SK-N-SH (cell line): ENCODE measurements at regions not wholly inside any gene's neighbourhood (a gene's known extent, or its start where the extent isn't known, plus 50 kb on each side); places are given as distances from the start of the nearest gene placed in this dataset.

Experiments
- CTCF ChIA-PET: fragments of 300-600, 350-600 bp; formaldehyde crosslinking; extraction: SDS; loops from one replicate; lab custom pipeline; 2021; lab: Yijun Ruan, JAX
- POLR2A ChIA-PET: fragments of 350-600 bp; sonication (Branson Sonifier 250); formaldehyde crosslinking; extraction: SDS; loops from one replicate; lab custom pipeline; 2020; ENCODE audit warnings: antibody characterized with exemption, inconsistent platforms; lab: Yijun Ruan, JAX
- DNase-seq: peaks from one replicate; pipeline ENCODE4 v3.0.0; 2012
- H2AFZ ChIP-seq: fragments of 200-600 bp; sonication (generic); 2 replicates; pipeline ENCODE4 v1.8.1; 2016; ENCODE audit warnings: antibody characterized with exemption, mild to moderate bottlenecking, low read depth
- H3F3A ChIP-seq: fragments of 200-600 bp; sonication (generic); replicated peaks from 2 replicates; pipeline ENCODE3; 2016; ENCODE audit warnings: antibody characterized with exemption, mild to moderate bottlenecking; ENCODE audit not compliant: insufficient read depth
- H3K27ac ChIP-seq, 2 experiments: fragments of 200-500 bp in 1 of 2; fragments of 200-600 bp in 1 of 2; sonication (Bioruptor generic) in 1 of 2; sonication (generic), shearing (Covaris generic) in 1 of 2; 2 replicates each; pipeline versions ENCODE4 v1.5.1 to v1.6.1; 2014 to 2016; ENCODE audit warnings: low read depth in 2 of 2, inconsistent platforms in 1 of 2, low read length in 1 of 2, mild to moderate bottlenecking in 1 of 2, mixed read lengths in 1 of 2
- H3K27me3 ChIP-seq: fragments of 200-600 bp; sonication (generic), shearing (Covaris generic); 2 replicates; pipeline ENCODE4 v1.6.1; 2016; ENCODE audit warnings: mixed run types; ENCODE audit not compliant: insufficient read depth
- H3K36me3 ChIP-seq, 2 experiments: fragments of 200-500 bp in 1 of 2; fragments of 200-600 bp in 1 of 2; sonication (Bioruptor generic) in 1 of 2; sonication (generic) in 1 of 2; replicated peaks in 1 of 2; 2 replicates each; pipeline versions ENCODE3 to v1.5.1; 2014 to 2016; ENCODE audit warnings: low read length in 1 of 2, mild to moderate bottlenecking in 1 of 2; ENCODE audit not compliant: insufficient read depth in 2 of 2, control insufficient read depth in 1 of 2
- H3K4me1 ChIP-seq, 2 experiments: fragments of 200-500 bp in 1 of 2; fragments of 200-600 bp in 1 of 2; sonication (Bioruptor generic) in 1 of 2; sonication (generic), shearing (Covaris generic) in 1 of 2; 2 replicates each; pipeline versions ENCODE4 v1.5.1 to v1.6.1; 2014 to 2016; ENCODE audit warnings: low read depth in 1 of 2, low read length in 1 of 2, mixed run types in 1 of 2; ENCODE audit not compliant: insufficient read depth in 2 of 2, control insufficient read depth in 1 of 2
- H3K4me2 ChIP-seq: fragments of 200-600 bp; sonication (generic), shearing (Covaris generic); 2 replicates; pipeline ENCODE4 v1.6.1; 2017; ENCODE audit warnings: mixed run types
- H3K4me3 ChIP-seq, 2 experiments: fragments of 200-500 bp in 1 of 2; fragments of 200-600 bp in 1 of 2; sonication (Bioruptor generic) in 1 of 2; sonication (generic), shearing (Covaris generic) in 1 of 2; 2 replicates each; pipeline versions ENCODE4 v1.5.1 to v1.8.1; 2014 to 2016; ENCODE audit warnings: low read depth in 2 of 2, inconsistent platforms in 1 of 2, low read length in 1 of 2, mild to moderate bottlenecking in 1 of 2, mixed read lengths in 1 of 2, moderate library complexity in 1 of 2
- H3K79me2 ChIP-seq: fragments of 200-600 bp; sonication (generic); 2 replicates; pipeline ENCODE4 v1.8.1; 2017; ENCODE audit warnings: mild to moderate bottlenecking; ENCODE audit not compliant: insufficient read depth
- H3K9ac ChIP-seq: fragments of 200-600 bp; sonication (generic); 2 replicates; pipeline ENCODE4 v1.6.1; 2017; ENCODE audit warnings: mixed run types
- H3K9me2 ChIP-seq: fragments of 200-600 bp; sonication (generic); 2 replicates; pipeline ENCODE4 v1.6.1; 2017; ENCODE audit warnings: mixed run types
- H3K9me3 ChIP-seq: fragments of 200-600 bp; sonication (generic); 2 replicates; pipeline ENCODE4 v1.6.1; 2017; ENCODE audit warnings: mixed run types, mild to moderate bottlenecking, moderate library complexity
- H4K20me1 ChIP-seq: fragments of 200-600 bp; sonication (generic); 2 replicates; pipeline ENCODE4 v1.6.1; 2017; ENCODE audit warnings: mild to moderate bottlenecking, mixed run types; ENCODE audit not compliant: insufficient read depth
- EP300 ChIP-seq, 2 experiments: IDR thresholded peaks; 2 replicates each; pipeline versions ENCODE4 v1.4.0 to v1.6.1; 2012; ENCODE audit warnings: borderline replicate concordance in 1 of 2, low read depth in 1 of 2, low read length in 1 of 2
- FOSL2 ChIP-seq: IDR thresholded peaks from 2 replicates; pipeline ENCODE4 v1.4.0; 2012; ENCODE audit warnings: low read depth, mild to moderate bottlenecking, moderate library complexity, borderline replicate concordance
- FOXJ3 ChIP-seq: sonication (generic); formaldehyde crosslinking; IDR thresholded peaks from 2 replicates; pipeline ENCODE4 v1.5.1; 2020; ENCODE audit warnings: mild to moderate bottlenecking, missing genetic modification reagents
- GATA2 ChIP-seq: sonication (generic); formaldehyde crosslinking; IDR thresholded peaks from 2 replicates; pipeline ENCODE4 v1.5.0; 2020; ENCODE audit warnings: mild to moderate bottlenecking, missing genetic modification reagents
- JUND ChIP-seq: IDR thresholded peaks from 2 replicates; pipeline ENCODE4 v1.4.0; 2012
- MEF2A ChIP-seq: IDR thresholded peaks from 2 replicates; pipeline ENCODE4 v1.4.0; 2012; ENCODE audit warnings: low read depth, borderline replicate concordance
- MXI1 ChIP-seq: IDR thresholded peaks from 2 replicates; pipeline ENCODE4 v1.6.1; 2012; ENCODE audit warnings: mild to moderate bottlenecking, low read depth, low read length, improper control_type of control experiment
- NFIC ChIP-seq: IDR thresholded peaks from 2 replicates; pipeline ENCODE4 v1.4.0; 2012; ENCODE audit warnings: borderline replicate concordance
- POLR2AphosphoS5 ChIP-seq: IDR thresholded peaks from 2 replicates; pipeline ENCODE4 v1.6.1; 2012; ENCODE audit warnings: low read depth, low read length
- RAD21 ChIP-seq: IDR thresholded peaks from 2 replicates; pipeline ENCODE4 v1.6.1; 2012; ENCODE audit warnings: mild to moderate bottlenecking, low read length
- RCOR1 ChIP-seq: fragments of 150-350 bp; IDR thresholded peaks from 2 replicates; pipeline ENCODE4 v1.6.1; 2017; ENCODE audit warnings: antibody characterized with exemption, low read length
- RXRA ChIP-seq: IDR thresholded peaks from 2 replicates; pipeline ENCODE4 v1.4.0; 2012; ENCODE audit warnings: low read depth, mild to moderate bottlenecking, borderline replicate concordance
- SIN3A ChIP-seq: IDR thresholded peaks from 2 replicates; pipeline ENCODE4 v1.6.1; 2012; ENCODE audit warnings: low read depth, mild to moderate bottlenecking, low read length, moderate library complexity, borderline replicate concordance
- TEAD4 ChIP-seq: IDR thresholded peaks from 2 replicates; pipeline ENCODE4 v1.4.0; 2012; ENCODE audit warnings: mild to moderate bottlenecking, borderline replicate concordance; ENCODE audit not compliant: insufficient read depth
- WGBS: methylation state at CpG from one replicate; pipeline ENCODE4 v1.1.6; 2017; ENCODE audit warnings: low lambda C conversion rate; 5-methylcytosine and 5-hydroxymethylcytosine counted together
- TF ChIP-seq, protein P1 (sequence below): fragments of 200-600 bp; sonication (generic); IDR thresholded peaks from 2 replicates; pipeline ENCODE4 v1.6.1; 2017; ENCODE audit warnings: antibody characterized with exemption, mild to moderate bottlenecking, moderate library complexity
- TF ChIP-seq, protein P2 (sequence below): IDR thresholded peaks from 2 replicates; pipeline ENCODE4 v1.4.0; 2012; ENCODE audit warnings: low read depth, borderline replicate concordance
- TF ChIP-seq, protein P3 (sequence below): fragments of 150-350 bp; IDR thresholded peaks from 2 replicates; pipeline ENCODE4 v1.6.1; 2017; ENCODE audit warnings: antibody characterized with exemption, low read length, low read depth, borderline replicate concordance
- TF ChIP-seq, protein P4 (sequence below): fragments of 150-350 bp; IDR thresholded peaks from 2 replicates; pipeline ENCODE4 v1.6.1; 2016; ENCODE audit warnings: mild to moderate bottlenecking, low read depth, low read length
- TF ChIP-seq, protein P5 (sequence below): IDR thresholded peaks from 2 replicates; pipeline ENCODE4 v1.6.1; 2012; ENCODE audit warnings: mild to moderate bottlenecking, low read depth, low read length, moderate library complexity
- TF ChIP-seq, protein P6 (sequence below): IDR thresholded peaks from 2 replicates; pipeline ENCODE4 v1.4.0; 2012; ENCODE audit warnings: low read depth

DNA sequence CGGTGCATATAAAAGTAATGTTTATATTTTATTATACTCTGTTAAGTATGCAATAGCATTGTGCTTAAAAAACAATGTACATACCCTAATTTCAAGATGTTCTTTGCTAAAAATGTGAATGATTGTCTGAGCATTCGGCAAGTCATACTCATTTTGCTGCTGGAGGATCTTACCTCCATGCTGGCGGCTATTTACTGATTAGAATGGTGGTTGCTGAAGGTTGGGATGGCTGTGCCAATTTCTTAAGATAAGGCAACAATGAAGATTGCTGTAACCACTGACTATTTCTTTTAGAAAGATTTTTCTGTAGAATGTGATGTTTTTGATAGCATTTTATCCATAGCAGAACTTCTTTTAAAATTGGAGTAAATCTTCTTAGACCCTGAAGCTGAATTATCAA, 932.7 kb downstream of the ZPLD1 start:
- no peak for TF ChIP-seq NFIC
- no peak for TF ChIP-seq FOXJ3 (CRISPR knock-in tag)
- TF ChIP-seq JUND: no peak
- TF ChIP-seq MEF2A: no peak
- TF ChIP-seq, all 33 proteins: peak for 0
- Histone ChIP-seq H3K4me1 (no peaks in the 10 kb centered on the region), H3F3A (no peaks in the 10 kb centered on the region), H3K4me2 (no peak overlapping the region), H3K27ac (no peak overlapping the region), H3K9ac (no peak overlapping the region), H3K9me2 (no peaks in the 10 kb centered on the region), H3K4me3 (no peak overlapping the region), H2AFZ (no peak overlapping the region), H3K9me3 (no peaks in the 10 kb centered on the region), H4K20me1 (no peaks in the 10 kb centered on the region), H3K36me3 (no peaks in the 10 kb centered on the region), H3K27me3 (no peaks in the 10 kb centered on the region), H3K79me2 (no peaks in the 10 kb centered on the region)
- no peak for DNase-seq
- ChIA-PET CTCF (no interaction called here), POLR2A (no interaction called here)
- WGBS: 55% methylated on average over 3 of the region's 3 CpGs

DNA sequence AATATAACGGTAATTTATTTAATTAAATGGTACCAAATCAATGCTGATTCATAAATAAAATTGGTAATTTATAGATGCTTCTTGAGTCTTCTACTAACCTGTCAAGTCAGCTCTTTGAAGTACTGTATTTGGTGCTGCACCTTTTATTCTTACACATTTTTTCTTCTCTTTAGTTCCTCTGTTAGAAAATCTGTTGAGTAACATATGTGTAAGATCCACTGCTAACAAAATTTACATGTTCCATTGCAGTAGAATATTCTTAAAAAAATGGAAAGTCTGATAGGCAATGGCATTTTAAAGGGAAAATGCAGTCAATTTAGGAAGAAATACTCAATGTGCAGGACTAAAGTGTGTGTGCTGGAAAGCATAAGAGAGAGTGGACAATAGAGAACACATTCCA, 936.6 kb downstream of the ZPLD1 start:
- Histone ChIP-seq H3K36me3 (no peaks in the 10 kb centered on the region), H3K9me3 (no peaks in the 10 kb centered on the region), H3K9me2 (no peaks in the 10 kb centered on the region), H3K4me1 (no peaks in the 10 kb centered on the region), H3K9ac (no peak overlapping the region), H3K27ac (no peak overlapping the region), H4K20me1 (no peaks in the 10 kb centered on the region), H2AFZ (no peak overlapping the region), H3F3A (no peaks in the 10 kb centered on the region), H3K4me2 (no peak overlapping the region), H3K79me2 (no peaks in the 10 kb centered on the region), H3K27me3 (no peaks in the 10 kb centered on the region)
- DNase-seq: no peak
- 79% methylated on average over 1 of the region's 1 CpG for WGBS
- TF ChIP-seq, protein P1, sequence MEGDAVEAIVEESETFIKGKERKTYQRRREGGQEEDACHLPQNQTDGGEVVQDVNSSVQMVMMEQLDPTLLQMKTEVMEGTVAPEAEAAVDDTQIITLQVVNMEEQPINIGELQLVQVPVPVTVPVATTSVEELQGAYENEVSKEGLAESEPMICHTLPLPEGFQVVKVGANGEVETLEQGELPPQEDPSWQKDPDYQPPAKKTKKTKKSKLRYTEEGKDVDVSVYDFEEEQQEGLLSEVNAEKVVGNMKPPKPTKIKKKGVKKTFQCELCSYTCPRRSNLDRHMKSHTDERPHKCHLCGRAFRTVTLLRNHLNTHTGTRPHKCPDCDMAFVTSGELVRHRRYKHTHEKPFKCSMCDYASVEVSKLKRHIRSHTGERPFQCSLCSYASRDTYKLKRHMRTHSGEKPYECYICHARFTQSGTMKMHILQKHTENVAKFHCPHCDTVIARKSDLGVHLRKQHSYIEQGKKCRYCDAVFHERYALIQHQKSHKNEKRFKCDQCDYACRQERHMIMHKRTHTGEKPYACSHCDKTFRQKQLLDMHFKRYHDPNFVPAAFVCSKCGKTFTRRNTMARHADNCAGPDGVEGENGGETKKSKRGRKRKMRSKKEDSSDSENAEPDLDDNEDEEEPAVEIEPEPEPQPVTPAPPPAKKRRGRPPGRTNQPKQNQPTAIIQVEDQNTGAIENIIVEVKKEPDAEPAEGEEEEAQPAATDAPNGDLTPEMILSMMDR: no peak
- TF ChIP-seq FOSL2: no peak
- TF ChIP-seq, protein P2, sequence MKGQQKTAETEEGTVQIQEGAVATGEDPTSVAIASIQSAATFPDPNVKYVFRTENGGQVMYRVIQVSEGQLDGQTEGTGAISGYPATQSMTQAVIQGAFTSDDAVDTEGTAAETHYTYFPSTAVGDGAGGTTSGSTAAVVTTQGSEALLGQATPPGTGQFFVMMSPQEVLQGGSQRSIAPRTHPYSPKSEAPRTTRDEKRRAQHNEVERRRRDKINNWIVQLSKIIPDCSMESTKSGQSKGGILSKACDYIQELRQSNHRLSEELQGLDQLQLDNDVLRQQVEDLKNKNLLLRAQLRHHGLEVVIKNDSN: no peak
- TF ChIP-seq RXRA: no peak
- TF ChIP-seq RCOR1: no peak
- no peak for TF ChIP-seq GATA2 (CRISPR knock-in tag)
- TF ChIP-seq, protein P3, sequence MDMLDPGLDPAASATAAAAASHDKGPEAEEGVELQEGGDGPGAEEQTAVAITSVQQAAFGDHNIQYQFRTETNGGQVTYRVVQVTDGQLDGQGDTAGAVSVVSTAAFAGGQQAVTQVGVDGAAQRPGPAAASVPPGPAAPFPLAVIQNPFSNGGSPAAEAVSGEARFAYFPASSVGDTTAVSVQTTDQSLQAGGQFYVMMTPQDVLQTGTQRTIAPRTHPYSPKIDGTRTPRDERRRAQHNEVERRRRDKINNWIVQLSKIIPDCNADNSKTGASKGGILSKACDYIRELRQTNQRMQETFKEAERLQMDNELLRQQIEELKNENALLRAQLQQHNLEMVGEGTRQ: no peak
- TF ChIP-seq, protein P4, sequence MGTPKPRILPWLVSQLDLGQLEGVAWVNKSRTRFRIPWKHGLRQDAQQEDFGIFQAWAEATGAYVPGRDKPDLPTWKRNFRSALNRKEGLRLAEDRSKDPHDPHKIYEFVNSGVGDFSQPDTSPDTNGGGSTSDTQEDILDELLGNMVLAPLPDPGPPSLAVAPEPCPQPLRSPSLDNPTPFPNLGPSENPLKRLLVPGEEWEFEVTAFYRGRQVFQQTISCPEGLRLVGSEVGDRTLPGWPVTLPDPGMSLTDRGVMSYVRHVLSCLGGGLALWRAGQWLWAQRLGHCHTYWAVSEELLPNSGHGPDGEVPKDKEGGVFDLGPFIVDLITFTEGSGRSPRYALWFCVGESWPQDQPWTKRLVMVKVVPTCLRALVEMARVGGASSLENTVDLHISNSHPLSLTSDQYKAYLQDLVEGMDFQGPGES: no peak
- TF ChIP-seq MXI1: no peak
- no peak for TF ChIP-seq POLR2AphosphoS5
- TF ChIP-seq EP300 (IDR thresholded peaks at IDR 0.05; ENCODE audit: borderline replicate concordance in 1 of 2, low read depth in 1 of 2, low read length in 1 of 2): no peak
- TF ChIP-seq RAD21: no peak
- no peak for TF ChIP-seq MEF2A
- TF ChIP-seq, protein P5, sequence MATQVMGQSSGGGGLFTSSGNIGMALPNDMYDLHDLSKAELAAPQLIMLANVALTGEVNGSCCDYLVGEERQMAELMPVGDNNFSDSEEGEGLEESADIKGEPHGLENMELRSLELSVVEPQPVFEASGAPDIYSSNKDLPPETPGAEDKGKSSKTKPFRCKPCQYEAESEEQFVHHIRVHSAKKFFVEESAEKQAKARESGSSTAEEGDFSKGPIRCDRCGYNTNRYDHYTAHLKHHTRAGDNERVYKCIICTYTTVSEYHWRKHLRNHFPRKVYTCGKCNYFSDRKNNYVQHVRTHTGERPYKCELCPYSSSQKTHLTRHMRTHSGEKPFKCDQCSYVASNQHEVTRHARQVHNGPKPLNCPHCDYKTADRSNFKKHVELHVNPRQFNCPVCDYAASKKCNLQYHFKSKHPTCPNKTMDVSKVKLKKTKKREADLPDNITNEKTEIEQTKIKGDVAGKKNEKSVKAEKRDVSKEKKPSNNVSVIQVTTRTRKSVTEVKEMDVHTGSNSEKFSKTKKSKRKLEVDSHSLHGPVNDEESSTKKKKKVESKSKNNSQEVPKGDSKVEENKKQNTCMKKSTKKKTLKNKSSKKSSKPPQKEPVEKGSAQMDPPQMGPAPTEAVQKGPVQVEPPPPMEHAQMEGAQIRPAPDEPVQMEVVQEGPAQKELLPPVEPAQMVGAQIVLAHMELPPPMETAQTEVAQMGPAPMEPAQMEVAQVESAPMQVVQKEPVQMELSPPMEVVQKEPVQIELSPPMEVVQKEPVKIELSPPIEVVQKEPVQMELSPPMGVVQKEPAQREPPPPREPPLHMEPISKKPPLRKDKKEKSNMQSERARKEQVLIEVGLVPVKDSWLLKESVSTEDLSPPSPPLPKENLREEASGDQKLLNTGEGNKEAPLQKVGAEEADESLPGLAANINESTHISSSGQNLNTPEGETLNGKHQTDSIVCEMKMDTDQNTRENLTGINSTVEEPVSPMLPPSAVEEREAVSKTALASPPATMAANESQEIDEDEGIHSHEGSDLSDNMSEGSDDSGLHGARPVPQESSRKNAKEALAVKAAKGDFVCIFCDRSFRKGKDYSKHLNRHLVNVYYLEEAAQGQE: no peak
- no peak for TF ChIP-seq TEAD4
- TF ChIP-seq SIN3A: no peak
- TF ChIP-seq, protein P6, sequence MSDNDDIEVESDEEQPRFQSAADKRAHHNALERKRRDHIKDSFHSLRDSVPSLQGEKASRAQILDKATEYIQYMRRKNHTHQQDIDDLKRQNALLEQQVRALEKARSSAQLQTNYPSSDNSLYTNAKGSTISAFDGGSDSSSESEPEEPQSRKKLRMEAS: no peak
- TF ChIP-seq, all 33 proteins: peak for 0
- POLR2A ChIA-PET: no interaction called here
- CTCF ChIA-PET: interaction anchor here (0.6 kb wide), 1 partner anchor 38 kb away, joined by 3 read pairs; no protein-coding TSS in a partner anchor
- no peak overlapping the region for H3K4me3 ChIP-seq
